NT2/D1 (cell line): ENCODE measurements at regions not wholly inside any gene's neighbourhood (a gene's known extent, or its start where the extent isn't known, plus 50 kb on each side); places are given as distances from the start of the nearest gene placed in this dataset.

ENCODE experiments used
- DNase-seq: peaks from one replicate; pipeline ENCODE4 v3.0.0-alpha.2; 2011; ENCODE audit warnings: low read depth, low spot score
- H3K27me3 ChIP-seq: 2 replicates; pipeline ENCODE4 v1.6.0; 2011; ENCODE audit warnings: mild to moderate bottlenecking; ENCODE audit not compliant: insufficient read length, insufficient read depth
- H3K36me3 ChIP-seq: 2 replicates; pipeline ENCODE4 v1.6.1; 2011; ENCODE audit warnings: mild to moderate bottlenecking, low read length, mixed read lengths; ENCODE audit not compliant: insufficient read depth, insufficient read length
- H3K4me1 ChIP-seq: 2 replicates; pipeline ENCODE4 v1.5.1; 2011; ENCODE audit not compliant: insufficient read depth, insufficient read length
- H3K4me3 ChIP-seq: 2 replicates; pipeline ENCODE4 v1.5.1; 2011; ENCODE audit warnings: low read depth; ENCODE audit not compliant: insufficient read length
- H3K9ac ChIP-seq: 2 replicates; pipeline ENCODE4 v1.6.0; 2011; ENCODE audit warnings: low read depth; ENCODE audit not compliant: insufficient read length
- H3K9me3 ChIP-seq: 2 replicates; pipeline ENCODE4 v1.5.1; 2011; ENCODE audit warnings: mild to moderate bottlenecking, low read length; ENCODE audit not compliant: insufficient read depth
- SUZ12 ChIP-seq: IDR thresholded peaks from 2 replicates; pipeline ENCODE4 v1.6.1; 2011; ENCODE audit not compliant: insufficient read length, insufficient read depth; ENCODE audit errors: extremely low read depth
- YY1 ChIP-seq: IDR thresholded peaks from 2 replicates; pipeline ENCODE4 v1.6.1; 2011; ENCODE audit not compliant: insufficient read length, insufficient read depth
- ZNF274 ChIP-seq: IDR thresholded peaks from 2 replicates; pipeline ENCODE4 v1.6.1; 2011; ENCODE audit warnings: mild to moderate bottlenecking, low read depth, low read length

DNA sequence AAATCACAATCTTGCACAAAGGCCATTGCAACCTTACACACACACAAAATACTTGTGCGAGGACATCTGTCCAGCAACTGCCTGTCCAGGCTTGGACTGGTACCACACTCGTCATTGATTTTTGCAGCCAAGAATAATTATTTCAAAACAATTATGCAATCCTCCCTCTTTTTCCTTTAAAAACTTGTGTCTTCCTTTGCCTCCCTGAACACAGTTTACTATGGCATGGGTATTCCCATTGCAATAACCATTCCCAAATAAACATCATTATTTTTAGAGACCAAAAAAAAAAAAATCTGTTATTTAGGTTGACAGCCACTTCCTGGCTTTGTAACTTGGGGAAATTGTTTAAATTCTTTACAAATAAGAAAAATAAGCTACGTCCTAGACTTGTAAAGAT is 54.0 kb downstream of the C11orf91 start:
- TF ChIP-seq SUZ12: no peak
- no peak for TF ChIP-seq ZNF274
- TF ChIP-seq YY1: no peak
- Histone ChIP-seq H3K9me3 (no peaks in the 10 kb centered on the region), H3K9ac (no peak overlapping the region), H3K36me3 (no peaks in the 10 kb centered on the region), H3K4me1 (no peaks in the 10 kb centered on the region), H3K27me3 (no peaks in the 10 kb centered on the region), H3K4me3 (no peak overlapping the region)
- DNase-seq: no peak

DNA sequence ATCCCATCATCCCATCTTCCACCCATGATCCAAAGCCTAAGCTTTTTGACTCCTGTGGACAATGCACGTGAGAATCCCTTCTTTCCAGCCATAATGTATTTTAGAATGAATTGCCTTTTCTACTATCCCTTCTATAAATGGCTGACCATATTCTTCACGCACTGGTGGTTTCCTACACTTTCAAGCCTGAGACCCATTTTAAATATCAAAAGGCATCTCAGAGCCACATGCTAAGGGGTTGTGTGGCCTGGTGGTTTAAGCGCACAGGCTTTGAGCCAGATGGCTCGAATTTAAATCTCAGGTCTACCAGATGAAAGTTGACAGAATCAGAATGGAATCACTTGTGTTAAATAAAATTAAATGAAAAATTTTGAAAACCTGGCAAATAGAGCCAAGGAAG is 54.5 kb downstream of the C11orf91 start:
- Histone ChIP-seq H3K4me1 (no peaks in the 10 kb centered on the region), H3K4me3 (no peak overlapping the region), H3K36me3 (no peaks in the 10 kb centered on the region), H3K27me3 (no peaks in the 10 kb centered on the region), H3K9me3 (no peaks in the 10 kb centered on the region), H3K9ac (no peak overlapping the region)
- TF ChIP-seq ZNF274: no peak
- no peak for TF ChIP-seq SUZ12
- no peak for TF ChIP-seq YY1
- DNase-seq: no peak

DNA sequence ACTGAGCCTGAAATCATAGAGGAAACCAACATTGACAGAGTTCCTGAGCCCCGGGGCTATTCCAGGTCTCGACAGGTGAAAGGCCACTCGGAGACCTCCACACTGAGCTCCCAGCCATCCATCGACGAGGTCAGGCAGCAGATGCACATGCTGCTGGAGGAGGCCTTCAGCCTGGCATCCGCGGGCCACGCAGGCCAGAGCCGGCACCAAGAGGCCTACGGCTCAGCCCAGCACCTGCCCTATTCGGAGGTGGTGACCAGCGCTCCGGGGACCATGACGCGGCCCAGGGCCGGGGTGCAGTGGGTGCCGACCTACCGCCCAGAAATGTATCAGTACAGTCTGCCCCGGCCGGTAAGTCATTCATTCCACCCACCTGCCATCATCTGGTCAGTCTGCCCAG is 54.9 kb downstream of the C11orf91 start:
- H3K36me3 ChIP-seq: no peaks in the 10 kb centered on the region
- TF ChIP-seq YY1: no peak
- no peak for TF ChIP-seq SUZ12
- TF ChIP-seq ZNF274: no peak

DNA sequence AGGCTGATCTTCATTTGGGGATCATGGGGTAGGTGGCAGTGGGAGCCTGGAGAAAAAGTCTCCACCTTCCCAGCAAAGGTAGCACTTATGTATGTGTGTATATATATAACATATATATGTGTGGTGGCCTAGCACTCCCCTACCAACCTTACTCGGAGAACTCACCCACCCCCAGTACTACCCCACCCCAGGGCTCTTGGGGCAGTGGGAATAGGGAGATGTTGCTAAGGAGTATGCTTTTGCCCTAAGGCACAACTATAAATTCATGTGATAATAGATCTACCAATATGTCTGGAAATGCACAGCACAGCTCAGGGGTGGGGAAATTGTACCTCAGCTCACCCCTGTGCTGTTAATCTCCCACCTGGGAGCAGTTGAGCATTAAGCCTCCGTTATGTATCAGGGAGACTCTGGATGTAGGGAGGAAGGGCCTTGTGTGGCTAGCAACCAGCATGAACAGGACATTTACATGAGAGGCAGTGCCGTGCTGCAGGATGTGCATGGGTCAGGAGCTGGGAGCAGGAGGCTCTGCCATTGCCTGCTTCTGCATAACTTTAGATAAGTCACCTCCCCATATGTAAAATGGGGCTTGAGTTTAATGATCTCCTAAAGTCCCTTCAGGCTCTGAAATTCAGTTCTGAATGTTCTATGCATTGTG is 57.3 kb downstream of the C11orf91 start:
- no peak overlapping the region for H3K4me3 ChIP-seq
- H3K27me3 ChIP-seq: no peaks in the 10 kb centered on the region
- no peak for DNase-seq
- H3K9me3 ChIP-seq: no peaks in the 10 kb centered on the region
- H3K9ac ChIP-seq: no peak overlapping the region
- no peaks in the 10 kb centered on the region for H3K4me1 ChIP-seq
- no peaks in the 10 kb centered on the region for H3K36me3 ChIP-seq
- TF ChIP-seq SUZ12 (no peak), ZNF274 (no peak), YY1 (no peak)

More for the DNA sequence above, 54.9 kb downstream of the C11orf91 start:
- Histone ChIP-seq H3K27me3 (no peaks in the 10 kb centered on the region), H3K9me3 (no peaks in the 10 kb centered on the region), H3K9ac (no peak overlapping the region), H3K4me3 (no peak overlapping the region), H3K4me1 (no peaks in the 10 kb centered on the region)
- DNase-seq: no peak

DNA sequence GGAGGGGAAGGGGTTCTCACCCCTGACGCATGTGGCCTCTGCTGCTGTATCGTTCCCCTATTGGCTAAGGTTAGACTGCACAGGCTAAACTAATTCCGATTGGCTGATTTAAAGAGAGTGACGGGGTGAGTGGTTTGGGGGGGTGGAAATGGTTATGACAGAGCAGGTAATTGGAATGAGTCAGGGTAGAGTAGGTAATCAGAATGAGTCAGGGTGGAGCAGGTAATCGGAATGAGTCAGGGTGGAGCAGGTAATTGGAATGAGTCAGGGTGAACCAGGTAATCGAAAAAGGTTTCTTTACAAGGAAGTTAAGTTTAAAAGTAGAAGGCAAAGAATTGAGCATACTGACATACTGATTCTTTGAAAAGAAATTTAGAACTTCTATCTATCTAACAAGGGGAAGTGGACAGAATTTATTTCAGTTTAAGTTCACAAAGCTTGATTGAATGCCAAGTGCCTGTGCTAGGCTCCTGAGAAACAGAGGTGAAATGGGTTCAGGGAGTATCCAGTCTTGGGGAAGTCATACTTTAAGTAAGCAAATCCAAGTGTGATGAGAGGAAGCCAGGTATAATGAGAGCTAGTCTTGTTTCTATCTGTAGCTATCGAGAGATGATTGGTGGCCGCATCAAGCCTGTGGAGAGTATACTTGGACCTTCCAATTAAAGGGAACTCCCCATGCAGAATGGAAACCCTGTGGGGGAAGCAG is 58.0 kb downstream of the C11orf91 start:
- no peak for TF ChIP-seq ZNF274
- TF ChIP-seq SUZ12: no peak
- no peak for TF ChIP-seq YY1
- no peaks in the 10 kb centered on the region for H3K4me1 ChIP-seq
- H3K9ac ChIP-seq: no peak overlapping the region
- H3K27me3 ChIP-seq: no peaks in the 10 kb centered on the region
- H3K9me3 ChIP-seq: no peaks in the 10 kb centered on the region
- no peak overlapping the region for H3K4me3 ChIP-seq
- H3K36me3 ChIP-seq: no peaks in the 10 kb centered on the region
- DNase-seq: no peak

DNA sequence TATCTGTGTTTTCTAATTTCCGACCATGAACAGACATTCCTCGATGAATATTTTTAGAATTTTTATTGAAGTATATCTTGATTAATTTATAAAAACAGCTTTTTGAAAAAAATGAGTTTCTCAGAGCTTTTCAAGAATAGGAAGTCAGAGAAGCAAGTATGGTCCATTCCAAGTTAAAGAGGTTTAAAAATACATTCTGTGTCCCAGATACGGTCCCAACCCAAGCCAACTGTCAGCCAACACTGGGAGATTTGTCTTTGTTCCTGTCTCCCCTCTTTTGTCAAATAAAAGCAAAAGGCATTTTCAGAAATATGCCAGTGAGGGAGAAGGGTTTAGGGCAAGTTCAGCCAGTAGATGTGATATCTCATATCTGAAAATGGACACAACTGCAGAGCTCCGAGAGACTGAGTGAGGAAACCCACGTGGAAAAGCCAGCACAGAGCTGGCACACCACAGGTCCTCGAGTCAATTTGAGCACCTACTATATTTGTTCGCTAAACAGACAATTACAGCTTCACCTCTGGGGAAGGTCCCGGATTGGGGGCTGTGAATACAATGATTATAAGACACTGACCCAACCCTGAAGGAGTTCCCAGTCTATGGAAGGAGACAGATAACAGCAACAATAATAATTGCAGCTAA is 59.8 kb downstream of the C11orf91 start:
- no peak for DNase-seq
- Histone ChIP-seq H3K9ac (no peak overlapping the region), H3K4me1 (no peaks in the 10 kb centered on the region), H3K4me3 (no peak overlapping the region), H3K9me3 (no peaks in the 10 kb centered on the region), H3K27me3 (no peaks in the 10 kb centered on the region), H3K36me3 (no peaks in the 10 kb centered on the region)
- TF ChIP-seq SUZ12 (no peak), YY1 (no peak)

DNA sequence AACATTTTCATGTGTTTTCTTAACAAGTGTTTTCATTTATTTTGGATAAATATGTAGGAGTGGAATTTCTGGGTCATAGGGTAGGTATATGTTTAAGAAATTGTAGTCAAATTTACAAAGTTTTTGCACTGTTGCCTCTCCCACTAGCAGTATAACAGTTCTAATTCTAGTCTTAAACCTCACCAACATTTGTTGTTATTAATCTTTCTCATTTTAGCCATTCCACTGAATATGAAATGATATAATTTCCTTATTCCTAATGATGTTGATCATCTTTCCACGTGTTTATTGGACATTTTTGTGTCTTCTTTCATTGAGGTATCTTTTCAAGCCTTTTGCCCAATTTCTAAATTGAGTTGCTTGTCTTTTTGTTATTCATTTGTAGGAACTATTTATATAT is 62.0 kb downstream of the C11orf91 start:
- no peak overlapping the region for H3K4me3 ChIP-seq
- no peaks in the 10 kb centered on the region for H3K27me3 ChIP-seq
- H3K9me3 ChIP-seq: no peaks in the 10 kb centered on the region
- TF ChIP-seq ZNF274 (no peak), YY1 (no peak), SUZ12 (no peak)
- no peak for DNase-seq
- H3K9ac ChIP-seq: no peak overlapping the region
- no peaks in the 10 kb centered on the region for H3K36me3 ChIP-seq
- no peaks in the 10 kb centered on the region for H3K4me1 ChIP-seq
